WI38 (cell line): ENCODE measurements at regions not wholly inside any gene's neighbourhood (a gene's known extent, or its start where the extent isn't known, plus 50 kb on each side); places are given as distances from the start of the nearest gene placed in this dataset.

ENCODE experiments used
- H3K4me3 ChIP-seq: 2 replicates; pipeline ENCODE4 v1.5.1; 2011; ENCODE audit warnings: low read depth, mild to moderate bottlenecking, control low read depth, low read length
- TF ChIP-seq, protein P1 (sequence below): IDR thresholded peaks from 2 replicates; pipeline ENCODE4 v1.5.1; 2012; ENCODE audit warnings: low read depth, mild to moderate bottlenecking, control low read depth, low read length

DNA sequence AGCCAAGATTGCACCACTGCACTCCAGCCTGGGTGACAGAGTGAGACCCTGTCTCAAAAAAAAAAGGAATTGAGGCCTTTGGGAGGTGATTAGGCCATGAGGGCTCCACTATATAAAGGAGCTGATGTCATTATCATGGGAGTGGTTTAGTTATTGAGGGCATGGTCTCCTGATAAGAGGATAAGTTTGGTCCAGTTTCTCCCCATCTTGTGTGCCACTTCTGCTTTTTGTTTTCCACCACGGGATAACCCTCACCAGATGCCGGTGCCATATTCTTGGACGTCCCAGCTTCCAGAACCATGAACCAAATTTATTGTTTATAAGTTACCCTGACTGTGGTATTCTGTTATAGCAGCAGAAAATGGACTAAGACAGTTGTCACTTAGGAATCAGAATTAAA, 125.8 kb downstream of the C1D start:
- H3K4me3 ChIP-seq: no peak overlapping the region
- TF ChIP-seq, protein P1, sequence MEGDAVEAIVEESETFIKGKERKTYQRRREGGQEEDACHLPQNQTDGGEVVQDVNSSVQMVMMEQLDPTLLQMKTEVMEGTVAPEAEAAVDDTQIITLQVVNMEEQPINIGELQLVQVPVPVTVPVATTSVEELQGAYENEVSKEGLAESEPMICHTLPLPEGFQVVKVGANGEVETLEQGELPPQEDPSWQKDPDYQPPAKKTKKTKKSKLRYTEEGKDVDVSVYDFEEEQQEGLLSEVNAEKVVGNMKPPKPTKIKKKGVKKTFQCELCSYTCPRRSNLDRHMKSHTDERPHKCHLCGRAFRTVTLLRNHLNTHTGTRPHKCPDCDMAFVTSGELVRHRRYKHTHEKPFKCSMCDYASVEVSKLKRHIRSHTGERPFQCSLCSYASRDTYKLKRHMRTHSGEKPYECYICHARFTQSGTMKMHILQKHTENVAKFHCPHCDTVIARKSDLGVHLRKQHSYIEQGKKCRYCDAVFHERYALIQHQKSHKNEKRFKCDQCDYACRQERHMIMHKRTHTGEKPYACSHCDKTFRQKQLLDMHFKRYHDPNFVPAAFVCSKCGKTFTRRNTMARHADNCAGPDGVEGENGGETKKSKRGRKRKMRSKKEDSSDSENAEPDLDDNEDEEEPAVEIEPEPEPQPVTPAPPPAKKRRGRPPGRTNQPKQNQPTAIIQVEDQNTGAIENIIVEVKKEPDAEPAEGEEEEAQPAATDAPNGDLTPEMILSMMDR: no peak

DNA sequence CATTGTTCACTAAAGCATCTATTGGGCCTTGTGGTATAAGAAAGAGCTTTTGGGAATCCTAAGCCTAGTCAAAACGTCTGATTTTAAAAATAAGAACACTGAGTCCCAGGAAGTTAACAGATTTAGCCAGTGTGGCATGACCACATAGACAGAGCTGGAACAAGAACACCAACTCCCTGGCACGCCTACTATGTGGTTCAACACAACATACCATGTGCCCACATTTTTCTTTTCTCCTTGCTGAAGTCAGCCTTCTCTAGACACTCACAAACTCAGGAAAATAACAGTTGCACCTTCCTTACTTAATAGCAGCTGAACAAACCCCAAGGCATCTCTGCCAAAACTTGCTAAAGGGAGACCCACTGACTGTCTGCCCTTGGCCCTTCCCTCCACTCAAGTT, 124.8 kb downstream of the C1D start:
- H3K4me3 ChIP-seq: no peak overlapping the region
- TF ChIP-seq, protein P1: no peak

DNA sequence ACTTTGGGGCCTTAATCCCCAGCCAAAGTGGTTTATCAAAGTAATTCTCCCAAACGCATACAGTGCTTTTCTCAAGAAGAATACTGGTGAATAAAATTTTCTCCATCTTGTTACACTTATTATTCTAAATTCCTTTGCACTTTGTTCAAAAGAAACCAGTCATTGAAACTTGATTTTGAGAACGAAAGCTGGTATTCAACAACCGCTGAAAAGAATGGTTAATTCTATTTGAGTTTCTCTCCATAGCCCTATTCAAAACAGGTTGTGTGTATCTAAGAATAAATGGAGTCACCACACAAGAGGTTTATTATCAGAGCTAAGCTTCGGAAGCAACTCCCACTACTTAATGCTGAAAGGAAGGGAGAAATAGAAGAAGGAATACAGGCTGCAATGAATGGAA, 117.7 kb downstream of the C1D start:
- TF ChIP-seq, protein P1: no peak

DNA sequence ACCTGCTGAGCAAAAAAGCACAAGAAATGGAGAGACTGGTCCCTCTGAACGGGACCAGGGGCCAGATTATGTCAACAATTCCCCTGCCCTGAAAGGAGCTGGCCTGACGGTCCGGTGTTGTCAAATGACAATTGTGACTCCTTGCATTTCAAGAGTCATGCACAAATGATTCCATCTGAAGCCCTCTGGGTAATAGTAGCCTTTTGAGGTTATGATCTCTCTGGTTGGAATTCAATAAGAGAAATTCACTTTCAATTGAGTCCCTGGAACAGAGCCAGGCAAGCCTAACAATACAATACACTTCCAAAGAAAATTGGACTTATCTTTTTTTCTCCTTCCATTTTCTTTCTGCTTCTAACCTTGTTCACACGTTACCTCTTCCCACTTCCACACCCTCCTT, 116.9 kb downstream of the C1D start:
- H3K4me3 ChIP-seq: no peak overlapping the region
- TF ChIP-seq, protein P1: no peak

More for the DNA sequence above, 117.7 kb downstream of the C1D start:
- H3K4me3 ChIP-seq: no peak overlapping the region

DNA sequence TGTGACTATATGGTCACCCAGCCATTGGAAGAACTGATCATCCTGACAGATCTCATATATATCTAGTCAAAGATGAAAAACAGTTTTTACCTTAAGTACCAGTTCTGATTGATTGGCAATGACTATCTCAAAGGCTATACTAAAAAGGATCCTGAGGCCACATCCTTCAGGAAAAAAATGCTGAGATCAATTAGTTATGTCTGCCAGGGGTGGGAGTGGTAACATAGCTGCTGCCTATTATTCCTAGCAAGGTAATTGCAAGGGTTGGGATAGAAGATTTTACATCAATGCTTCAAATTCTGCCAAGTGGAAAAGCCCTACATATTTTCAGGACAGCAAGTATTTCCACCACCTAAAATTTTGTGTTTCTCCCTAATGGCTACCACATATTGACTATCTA, 114.7 kb downstream of the C1D start:
- H3K4me3 ChIP-seq: no peak overlapping the region
- TF ChIP-seq, protein P1: no peak

DNA sequence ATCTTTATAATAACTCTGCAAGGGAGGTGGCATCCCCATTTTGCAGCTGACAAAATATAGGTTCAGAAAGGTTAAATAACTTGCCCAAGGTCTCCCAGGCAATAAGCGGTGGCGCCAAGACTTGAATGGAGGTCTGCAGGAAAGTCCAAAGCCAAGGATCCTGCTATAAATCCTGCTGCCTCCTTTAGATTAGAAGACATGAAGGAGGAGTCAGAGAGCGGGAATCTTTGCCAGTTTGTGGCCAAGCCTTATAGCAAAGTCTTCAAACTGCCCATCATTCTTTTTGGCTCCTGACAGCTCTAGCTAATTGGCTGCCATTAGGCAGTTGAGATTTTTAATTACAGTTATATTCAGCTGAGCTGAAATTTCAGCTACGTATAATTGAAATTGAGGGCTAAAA, 114.3 kb downstream of the C1D start:
- no peak overlapping the region for H3K4me3 ChIP-seq
- TF ChIP-seq, protein P1: no peak

DNA sequence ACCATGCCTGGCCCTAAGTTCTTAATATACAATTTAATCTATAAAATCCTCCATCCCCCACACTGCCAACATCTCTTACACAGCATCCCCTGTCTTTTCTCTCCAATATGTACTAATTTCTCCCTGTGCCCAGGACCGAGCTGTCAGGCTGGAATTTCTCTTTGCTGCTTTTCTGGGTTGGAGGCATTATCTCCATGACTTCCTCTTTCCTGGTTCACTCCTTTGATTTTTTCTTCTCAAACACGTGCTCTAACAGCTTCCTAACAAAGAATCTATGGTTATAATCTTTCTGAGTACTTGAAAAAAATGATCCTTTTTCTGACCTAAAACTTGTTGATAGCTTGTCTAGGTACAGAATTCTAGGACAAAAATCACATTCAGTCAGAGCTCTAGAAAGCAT, 112.8 kb downstream of the C1D start:
- TF ChIP-seq, protein P1: no peak
- no peak overlapping the region for H3K4me3 ChIP-seq
